8988T (cell line): ENCODE measurements at regions not wholly inside any gene's neighbourhood (a gene's known extent, or its start where the extent isn't known, plus 50 kb on each side); places are given as distances from the start of the nearest gene placed in this dataset.

Experiments
- DNase-seq: peaks from one replicate; pipeline ENCODE4 v3.0.0; 2011

DNA sequence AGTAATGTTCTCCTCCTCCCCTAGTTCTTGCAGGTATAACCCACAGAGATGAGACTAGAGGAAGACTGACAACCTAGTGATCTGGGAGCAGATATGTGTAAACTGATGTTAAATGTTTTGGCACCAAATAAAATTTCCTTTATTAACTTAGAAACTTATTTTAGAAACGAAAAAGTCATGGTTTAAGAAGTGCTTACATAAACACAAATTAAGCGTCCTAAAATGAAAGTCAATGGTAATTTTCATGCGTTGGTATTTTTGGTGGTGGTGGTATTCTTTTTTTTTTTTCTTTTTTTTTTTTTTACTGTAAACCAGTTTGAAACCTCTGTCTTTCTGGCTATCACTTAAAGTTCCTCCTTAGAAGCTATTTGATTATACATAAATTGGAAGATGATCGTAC lies 1438.1 kb upstream of the TENM3 start:
- DNase-seq = no peak

DNA sequence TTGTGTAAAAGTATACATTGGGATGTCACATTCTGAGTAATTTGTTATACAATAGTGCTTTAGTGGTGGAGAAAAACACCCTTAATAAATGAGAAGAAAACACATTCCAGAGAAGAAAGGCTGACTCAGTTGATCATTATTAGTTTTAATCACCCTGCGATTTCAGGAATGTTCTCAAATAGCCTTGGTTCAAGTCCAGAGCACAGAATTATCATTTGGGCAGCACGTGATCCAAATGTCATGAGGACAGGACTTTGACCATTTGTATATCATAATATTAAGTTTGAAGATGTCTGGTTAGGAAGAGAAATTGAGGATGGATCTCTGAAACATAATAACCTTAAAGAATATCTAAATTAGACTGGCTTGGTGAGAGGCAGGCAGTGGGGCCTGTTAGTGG lies 1434.3 kb upstream of the TENM3 start:
- DNase-seq = no peak

DNA sequence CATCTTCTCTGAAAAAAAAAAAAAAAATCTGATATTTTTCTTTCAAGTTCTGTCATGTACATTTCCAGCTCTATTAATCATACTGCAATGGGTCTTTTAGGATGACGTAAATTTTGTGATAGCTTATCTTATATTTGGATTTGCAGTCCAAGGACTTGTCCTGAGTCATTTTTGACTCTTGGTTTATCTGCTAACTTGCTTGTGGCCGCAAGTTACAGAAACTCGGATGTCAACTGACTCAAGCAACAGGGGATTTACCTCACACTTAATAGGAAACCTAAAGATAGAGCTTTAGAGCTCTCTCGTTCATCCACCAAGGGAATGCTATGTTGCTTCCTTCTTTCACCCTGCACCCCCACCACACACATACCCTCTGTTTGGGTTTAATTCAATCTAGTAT lies 1433.8 kb upstream of the TENM3 start:
- no peak for DNase-seq

DNA sequence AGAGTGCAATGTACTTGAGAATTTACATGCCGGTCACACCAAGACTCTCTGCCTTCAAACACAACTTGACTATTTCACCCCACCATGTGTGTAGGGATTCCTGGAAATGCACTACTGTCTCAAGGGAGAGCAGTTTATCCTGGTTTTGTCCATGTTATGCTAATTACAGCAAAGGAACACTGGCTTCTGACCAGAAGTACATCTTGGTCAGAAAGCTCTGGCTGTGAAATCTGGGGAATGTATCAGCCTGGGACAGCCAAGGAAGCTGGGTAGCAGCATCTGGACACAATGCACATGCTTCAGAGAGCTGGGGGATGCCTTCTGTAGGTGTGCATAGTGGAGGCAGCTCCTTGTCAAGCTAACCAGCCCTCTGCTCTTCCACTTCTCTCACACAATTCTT lies 1432.6 kb upstream of the TENM3 start:
- no peak for DNase-seq

DNA sequence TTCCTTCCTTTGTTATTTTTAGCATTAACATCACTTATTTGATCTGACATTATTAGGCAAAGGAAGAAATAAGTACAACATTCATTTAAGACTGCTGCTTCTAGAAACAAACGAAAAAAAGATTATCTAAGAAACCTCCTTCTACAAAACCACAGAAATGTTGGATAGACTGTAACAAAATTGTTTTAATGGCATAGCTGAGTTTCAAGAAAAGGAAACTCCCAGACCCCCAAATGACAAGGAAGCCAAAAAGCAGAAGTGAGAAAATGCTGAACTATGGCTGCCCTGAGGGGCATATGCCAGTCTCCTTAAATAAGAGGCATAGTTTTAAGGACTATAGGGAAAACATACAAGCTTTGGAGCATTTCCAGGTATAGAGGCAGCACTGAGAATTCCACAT lies 1431.6 kb upstream of the TENM3 start:
- no peak for DNase-seq

DNA sequence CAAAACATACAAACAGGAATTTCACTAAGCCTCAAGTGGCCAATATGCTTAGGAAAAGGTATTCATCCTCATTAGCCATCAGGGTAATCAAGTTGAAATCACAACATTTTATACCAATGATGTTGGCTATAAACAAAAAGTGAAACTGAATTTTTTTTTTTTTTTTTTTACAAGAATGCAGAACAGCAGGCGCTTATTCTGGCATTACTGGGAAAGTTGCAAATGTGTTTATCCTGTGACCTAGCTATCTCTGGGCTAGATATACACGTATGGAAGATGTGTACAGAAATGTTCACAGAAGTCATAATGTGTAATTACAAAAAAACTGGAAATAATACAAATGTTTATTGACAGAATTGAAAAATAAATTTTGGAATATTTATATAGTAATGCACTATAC lies 1430.4 kb upstream of the TENM3 start:
- DNase-seq = no peak

DNA sequence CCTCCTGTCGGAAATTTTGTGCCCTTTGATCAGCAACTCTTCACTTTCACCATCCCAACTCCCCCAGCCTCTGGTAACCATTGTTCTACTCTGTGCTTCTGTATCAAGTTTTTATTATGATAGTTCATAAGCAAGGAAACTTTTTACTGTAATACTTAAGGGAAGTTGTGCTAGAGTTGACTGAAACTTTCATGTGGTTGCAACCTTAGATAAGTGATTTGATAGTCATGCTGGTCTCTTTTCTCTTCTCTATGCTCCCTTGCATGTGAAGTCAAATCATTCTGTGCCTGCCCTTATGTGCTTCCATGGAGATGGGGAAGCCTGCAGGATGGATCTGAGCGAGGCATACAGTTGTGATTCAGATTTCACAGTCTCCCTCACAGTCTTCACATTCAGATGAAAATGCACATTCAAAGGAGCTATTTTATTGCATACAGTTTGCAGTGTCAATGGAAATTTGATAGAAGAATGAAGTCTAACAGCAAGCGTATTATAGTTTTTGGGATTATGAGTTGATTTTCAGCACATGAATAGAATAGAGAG lies 1428.3 kb upstream of the TENM3 start:
- DNase-seq = no peak

DNA sequence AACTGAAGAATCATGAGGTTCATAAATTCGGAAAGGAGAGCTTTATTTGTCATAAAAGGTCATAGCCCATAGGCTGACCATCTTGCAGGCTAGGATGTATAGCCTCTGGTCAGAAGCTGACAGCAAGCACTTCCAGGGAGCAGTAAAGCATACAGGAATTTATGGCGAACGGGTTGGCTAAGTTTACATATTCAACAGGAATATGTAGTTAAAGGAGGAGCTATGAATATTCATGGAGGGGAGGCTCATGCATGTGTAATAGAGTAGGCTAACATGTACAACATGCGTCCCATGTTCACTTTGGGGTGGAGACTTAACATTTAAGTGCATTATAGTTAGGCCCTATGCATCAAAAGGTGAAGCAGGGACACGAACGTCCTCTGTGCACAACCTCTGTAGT lies 1425.7 kb upstream of the TENM3 start:
- DNase-seq = no peak

DNA sequence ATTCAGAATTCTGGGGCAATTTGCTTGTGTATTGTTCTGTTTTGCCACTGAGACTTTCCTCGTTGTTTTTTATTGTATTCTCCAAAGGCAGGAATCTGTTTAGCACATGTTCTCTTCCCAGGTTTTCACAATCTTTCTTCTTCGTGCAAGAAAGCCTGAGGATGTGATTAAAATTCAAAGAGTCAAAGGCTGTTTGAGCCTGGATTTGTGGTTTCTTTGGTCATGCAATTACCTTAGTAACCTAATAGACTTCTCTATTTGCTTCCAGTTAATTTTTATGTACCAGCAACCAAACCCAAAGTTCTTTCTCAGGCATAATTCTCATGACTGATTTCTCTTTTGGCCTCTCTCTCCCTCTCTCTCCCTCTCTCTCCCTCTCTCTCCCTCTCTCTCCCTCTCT lies 1420.1 kb upstream of the TENM3 start:
- no peak for DNase-seq

DNA sequence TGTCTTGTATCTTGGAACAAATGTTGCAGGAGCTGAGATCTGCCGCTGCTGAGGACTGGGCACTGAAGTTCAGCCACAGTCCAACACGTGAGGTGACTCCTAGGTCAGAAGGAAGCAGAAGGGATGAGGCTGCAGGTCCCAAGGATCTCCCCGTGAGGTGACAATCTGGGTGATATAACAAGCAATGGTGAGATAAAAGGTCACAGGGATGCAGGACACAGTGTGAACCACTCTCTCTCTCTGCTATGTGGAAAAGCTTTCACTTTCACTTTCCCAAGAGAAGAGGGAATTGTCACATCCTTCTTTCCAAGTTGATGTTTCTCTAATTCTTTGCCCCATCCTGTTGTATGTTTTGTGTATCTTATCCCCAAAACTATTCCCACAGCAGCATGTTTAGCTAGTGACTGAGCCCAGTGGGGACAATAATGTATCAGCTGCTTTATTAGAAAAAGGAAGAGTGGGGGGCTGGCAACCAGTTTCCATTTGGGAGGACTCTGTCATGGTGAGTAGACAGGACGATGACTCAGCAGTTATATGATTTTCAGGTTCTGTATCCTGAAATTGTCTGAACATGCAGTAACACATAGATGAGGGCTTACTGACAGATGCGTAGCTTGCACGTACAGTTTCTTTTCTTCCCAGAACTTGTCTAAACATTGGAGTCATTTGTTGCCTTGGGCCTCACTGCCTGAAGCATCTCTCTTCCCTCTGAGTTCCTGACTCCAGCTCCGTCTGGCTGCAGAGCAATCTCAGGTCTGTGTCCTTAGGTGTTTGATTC lies 1415.8 kb upstream of the TENM3 start:
- no peak for DNase-seq

DNA sequence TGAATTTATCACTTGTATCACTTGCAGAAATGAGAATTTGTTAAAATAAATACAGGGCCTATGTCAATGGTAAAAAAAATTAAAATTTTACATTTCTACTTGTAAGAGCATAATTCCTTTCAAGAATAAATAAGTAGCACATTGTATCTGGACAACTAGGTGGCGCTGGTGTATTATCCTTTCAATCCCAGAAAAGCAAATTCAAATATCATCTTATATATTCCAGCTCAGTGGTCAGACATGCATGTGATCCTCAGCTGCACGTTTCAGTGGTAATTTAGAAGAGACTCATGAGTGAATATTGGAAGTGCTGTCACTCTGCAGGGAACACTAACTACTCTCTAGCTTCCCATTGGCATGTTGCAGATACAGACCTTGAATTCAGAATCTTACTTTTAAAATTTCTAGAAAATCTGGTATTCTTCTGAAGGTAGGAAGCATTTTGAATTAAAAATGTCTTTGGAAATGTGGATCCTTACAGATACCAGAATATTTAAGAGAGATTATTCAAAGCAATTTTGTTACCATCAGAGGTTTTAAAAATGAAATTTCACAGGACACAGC lies 1414.7 kb upstream of the TENM3 start:
- DNase-seq = no peak

DNA sequence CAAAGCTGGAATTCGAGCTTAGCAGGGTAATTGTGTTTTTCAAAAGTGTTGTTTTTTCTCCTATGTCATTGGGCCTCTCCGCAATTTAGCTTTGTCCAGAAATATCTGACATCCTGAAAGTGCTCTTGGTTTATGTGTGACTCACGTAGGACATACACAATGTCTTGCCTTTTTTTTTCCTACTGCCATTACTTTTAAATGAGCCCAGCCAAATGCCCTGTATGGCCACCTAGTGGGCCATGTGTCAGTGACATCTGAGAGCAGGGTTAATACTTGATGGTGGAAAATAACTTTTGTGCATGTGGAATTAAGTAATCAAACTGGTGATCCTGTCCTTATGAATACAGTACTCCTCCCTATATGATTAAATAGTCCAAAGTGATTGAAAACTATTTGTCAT lies 1411.1 kb upstream of the TENM3 start:
- DNase-seq = no peak

DNA sequence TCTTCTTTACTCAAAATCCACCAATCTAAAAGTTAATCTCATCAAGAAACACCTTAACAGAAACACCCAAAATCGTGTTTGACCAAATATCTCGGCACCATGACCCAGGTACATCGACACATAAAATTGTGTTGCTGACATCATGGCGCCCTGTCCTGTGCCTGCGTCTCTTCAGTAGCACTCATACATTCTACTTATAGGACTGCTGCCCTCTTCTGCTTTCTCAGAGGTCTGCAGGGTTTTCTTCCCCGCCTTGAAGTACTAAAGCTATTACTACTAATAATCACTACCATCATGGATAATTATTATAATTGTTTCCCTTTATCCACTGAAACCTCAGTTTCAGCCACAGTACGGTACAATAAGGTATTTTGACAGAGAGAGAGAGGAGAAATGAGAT lies 1403.1 kb upstream of the TENM3 start:
- DNase-seq = no peak

DNA sequence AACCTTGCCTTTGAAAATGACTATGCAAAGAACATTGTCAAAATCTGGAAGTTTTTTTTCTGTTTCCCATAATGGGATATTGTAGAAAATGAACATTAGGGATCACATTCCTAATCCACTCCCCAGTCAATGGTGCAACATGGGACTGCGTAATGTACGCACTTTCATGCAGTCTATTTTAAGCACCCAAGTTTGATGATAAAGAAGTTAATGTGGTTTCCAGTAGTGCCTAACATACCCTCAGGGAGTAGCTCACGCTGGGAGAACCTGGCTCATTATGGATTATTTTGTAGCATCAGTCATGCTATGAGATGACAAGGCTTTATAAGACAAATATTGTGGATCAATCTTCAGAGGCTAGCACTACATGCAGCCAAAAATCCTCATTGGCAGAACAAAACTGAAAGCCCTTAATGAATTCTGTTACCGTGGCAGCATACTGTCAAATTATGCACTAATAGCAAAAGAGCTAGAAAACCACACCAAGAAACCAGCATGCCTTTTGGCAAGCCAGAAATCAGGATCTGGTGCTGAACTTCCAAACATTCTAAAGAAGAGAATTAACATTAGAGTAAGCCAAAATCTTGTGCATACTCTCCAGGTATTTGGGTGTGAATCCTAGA lies 1392.8 kb upstream of the TENM3 start:
- DNase-seq = no peak

DNA sequence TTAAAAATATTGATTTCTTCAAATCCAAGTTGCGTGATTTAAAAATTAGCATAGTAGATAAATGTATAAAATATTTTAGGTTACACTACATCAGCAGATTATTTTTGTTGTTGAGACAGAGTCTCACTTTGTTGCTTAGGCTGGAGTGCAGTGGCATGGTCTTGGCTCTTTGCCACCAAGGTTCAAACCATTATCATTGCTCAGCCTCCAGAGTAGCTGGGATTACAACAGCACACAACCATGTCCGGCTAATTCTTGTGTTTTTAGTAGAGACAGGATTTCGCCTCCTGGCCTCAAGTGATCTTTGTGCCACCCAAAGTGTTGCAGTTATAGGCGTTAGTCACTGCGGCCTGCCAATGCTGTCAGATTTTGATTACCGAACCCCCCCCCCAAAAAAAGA lies 1390.5 kb upstream of the TENM3 start:
- no peak for DNase-seq

DNA sequence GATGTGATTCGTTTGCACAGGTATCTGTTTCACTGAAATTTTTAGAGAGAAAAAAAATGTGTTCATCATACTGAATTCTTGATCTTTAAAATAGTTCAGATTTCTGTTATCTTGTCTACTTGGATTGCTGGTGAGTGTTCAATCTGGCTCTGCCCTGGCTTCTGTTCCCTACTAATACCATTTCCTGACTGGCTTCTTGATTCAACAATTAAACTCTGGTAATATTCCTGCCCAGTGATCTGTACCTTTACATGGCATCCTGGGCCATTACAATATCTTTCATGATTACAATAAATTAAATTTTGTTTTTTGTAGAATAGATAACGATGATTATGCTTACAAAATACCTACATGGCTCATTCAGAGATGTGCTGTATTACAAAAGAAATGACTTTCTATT lies 1388.0 kb upstream of the TENM3 start:
- no peak for DNase-seq

DNA sequence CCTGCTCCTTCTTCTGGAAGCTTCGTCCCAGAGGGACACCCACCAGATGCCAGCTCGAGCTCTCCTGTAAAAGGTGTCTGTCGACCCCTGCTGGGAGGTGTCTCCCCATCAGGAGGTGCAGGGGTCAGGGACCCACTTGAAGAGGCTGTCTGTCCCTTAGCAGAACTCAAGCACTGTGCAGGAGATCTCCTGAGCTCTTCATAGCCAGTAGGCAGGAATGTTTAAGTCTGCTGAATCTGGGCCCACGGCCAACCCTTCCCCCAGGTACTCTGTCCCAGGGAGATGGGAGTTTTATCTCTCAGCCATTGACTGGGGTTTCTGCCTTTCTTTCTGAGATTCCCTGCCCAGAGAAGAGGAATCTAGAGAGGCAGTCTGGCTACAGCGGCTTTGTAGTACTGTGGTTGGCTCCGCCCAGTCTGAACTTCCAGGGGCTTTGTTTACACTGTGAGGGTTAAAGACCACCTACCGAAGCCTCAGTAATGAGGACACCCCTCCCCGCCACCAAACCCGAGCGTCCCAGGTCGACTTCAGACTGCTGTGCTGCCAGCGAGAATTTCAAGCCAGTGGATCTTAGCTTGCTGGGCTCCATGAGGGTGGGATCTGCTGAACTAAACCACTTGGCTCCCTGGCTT lies 1383.0 kb upstream of the TENM3 start:
- no peak for DNase-seq

DNA sequence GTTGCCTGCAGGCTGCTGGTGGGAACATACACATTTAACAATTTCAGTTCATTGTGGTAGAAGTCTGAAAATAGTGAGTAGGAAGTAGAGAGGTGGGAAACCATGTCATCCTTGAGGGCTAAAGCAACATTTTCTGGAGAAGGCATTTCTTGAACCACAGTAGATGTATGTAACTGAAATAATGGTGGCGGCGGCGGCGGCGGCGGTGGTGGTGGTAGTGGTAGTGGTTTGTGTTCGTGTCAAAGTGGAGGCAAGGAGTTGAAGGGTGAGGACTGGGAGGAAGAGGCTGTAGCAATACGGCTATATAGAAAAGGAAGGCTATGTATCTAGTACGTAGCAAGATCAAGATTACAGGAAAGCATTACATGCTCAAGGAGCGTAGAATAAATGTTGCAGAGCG lies 1381.6 kb upstream of the TENM3 start:
- DNase-seq = no peak

DNA sequence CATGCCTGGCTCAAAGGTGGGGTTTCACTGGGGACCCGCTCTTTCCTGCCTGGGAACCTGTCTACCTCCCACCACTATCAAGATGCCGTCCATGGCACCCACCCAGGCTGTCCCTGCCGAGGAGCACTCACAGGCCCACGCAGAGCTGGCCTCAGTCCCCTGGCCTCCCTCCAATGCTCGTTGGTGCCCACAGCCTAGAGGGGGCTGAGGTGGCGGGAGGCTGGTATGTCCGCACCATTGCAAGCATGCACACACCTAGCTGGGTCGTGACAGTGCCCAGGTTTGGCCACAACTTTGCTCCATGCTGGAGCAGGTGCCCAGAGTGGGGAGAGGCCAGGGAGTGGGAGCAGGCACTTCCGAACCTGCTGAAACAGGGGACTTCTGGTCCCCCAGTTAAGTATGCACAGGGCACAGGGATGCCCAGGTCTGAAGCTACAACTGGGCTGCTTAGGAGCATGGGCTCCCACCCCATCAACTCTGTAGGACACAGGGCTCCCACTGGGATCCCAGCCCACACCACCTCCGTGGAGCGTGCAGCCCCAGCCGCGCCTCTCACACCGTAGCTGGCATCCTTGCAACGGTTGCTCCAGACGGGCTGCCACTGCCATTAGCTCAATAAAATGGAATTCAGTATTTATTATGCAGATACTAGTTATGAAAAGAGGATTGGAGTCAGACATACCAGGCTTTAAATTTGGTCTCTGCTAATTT lies 1376.1 kb upstream of the TENM3 start:
- no peak for DNase-seq

DNA sequence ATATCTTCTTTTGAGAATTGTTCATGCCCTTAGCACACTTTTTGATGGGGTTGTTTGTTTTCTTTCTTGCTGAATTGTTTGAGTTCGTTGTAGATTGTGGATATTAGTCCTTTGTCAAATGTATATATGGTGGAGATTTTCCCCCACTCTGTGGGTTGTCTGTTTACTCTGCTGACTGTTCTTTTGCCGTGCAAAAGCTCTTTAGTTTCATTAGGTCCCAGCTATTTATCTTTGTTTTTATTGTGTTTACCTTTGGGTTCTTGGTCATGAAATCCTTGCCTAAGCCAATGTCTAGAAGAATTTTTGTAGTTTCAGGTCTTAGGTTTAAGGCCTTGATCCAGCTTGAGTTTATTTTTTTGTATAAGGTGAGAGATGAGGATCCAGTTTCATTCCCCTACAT lies 1372.6 kb upstream of the TENM3 start:
- no peak for DNase-seq

DNA sequence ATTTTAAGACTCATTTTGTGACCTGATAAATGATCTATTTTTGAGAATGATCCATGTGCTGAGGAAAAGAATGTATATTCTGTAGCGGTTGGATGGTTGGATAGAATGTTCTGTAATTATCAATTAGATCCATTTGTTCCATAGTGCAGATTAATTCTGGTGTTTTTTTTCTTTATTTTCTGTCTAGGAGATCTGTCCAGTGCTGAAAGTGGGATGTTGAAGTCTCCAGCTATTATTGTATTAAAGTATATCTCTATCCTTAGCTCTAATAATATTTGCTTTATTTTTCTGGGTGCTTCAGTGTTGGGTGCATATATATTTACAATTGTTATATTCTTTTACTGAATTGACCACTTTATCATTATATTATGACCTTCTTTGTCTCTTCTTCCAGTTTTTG lies 1344.9 kb upstream of the TENM3 start:
- DNase-seq = no peak

DNA sequence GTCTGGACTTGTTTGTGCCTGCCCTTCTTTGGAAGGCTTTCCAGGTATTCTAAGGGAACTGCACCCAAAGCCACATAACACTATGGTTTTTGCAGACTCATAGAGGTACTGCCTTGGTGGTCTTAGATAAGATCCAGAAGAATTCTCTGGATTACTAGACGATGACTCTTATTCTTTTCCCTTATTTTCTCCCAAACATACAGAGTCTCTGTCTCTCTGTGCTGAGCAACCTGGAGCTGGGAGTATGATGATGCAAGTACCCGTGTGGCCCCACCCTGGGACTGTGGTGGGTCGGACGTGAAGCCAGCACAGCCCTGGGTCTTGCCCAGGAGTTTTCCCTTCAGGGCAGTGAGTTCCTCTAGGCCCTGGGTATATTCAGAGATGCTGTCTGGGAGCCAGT lies 1342.4 kb upstream of the TENM3 start:
- DNase-seq = no peak

DNA sequence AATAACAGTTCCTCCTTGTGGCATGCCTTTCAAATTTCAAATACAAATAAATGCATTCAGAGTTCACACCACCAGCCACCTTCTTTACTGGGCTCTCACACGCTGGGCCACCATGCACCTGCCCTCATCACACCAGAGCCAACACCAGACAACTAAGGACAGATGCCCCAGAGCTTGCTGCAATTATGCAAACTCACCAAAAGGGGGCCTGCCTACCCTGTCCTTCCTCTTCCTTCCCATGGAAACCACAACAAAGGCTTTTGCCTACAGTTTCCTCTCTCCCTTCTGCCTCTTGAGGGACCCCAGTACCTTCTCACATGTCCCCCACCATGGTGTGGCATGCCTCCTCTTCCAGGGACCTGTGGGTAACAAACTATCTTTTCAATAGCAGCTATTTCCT lies 1333.9 kb upstream of the TENM3 start:
- DNase-seq = no peak
